GM11168 (cell line): ENCODE measurements at regions not wholly inside any gene's neighbourhood (a gene's known extent, or its start where the extent isn't known, plus 50 kb on each side); places are given as distances from the start of the nearest gene placed in this dataset.
"Not testable (repeated sequence)": the region's sequence is repeated elsewhere in the genome, so short reads cannot be mapped to it uniquely, and the experiment has no call there.

Experiments used
- in situ Hi-C: fragments of 300-500 bp; cut with MboI; formaldehyde crosslinking; loops from one replicate; pipeline ENCODE4 v1.12.0; 2022; ENCODE audit warnings: low sequenced_read_pairs; ENCODE audit not compliant: unreplicated experiment

GRCh38 chr12:118534003-118534402 lies 157.6 kb downstream of the SUDS3 start:
- in situ Hi-C loops, result no loop called here

DNA sequence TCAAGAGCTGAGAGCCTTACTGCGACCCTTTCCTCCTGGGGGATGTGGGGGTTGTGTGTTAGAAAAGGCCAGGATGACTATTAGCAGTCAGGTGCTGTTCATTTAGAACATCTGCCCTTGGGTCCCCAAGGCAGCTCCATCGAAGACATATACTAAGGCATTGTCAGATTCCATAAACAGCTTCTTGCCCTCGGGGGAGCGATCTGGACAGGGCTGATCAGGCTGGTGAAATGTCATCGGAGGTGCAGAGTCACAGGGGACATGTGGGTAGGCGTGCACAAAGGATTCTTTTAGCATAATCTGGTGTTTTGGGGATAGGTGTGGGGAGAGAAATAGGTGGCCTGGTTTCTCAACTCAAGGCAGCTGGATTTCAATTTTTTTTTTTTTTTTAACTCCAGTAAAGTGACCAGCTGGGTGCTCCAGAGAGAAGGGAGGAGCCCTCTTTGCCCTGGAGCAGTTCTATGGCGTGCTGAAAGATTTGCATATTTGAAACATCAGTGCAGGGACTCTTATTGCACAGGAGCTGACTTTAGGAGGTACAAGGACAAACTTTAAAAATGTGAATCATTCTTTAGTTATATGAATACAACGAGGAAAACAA lies 160.1 kb downstream of the SUDS3 start:
- in situ Hi-C loops, result no loop called here

GRCh38 chr12:118537481-118537917 lies 161.1 kb downstream of the SUDS3 start:
- in situ Hi-C loops, result no loop called here

- in situ Hi-C loops, result no loop called here
Observed at GRCh38 chr12:118541071-118541470, 164.7 kb downstream of the SUDS3 start.

DNA sequence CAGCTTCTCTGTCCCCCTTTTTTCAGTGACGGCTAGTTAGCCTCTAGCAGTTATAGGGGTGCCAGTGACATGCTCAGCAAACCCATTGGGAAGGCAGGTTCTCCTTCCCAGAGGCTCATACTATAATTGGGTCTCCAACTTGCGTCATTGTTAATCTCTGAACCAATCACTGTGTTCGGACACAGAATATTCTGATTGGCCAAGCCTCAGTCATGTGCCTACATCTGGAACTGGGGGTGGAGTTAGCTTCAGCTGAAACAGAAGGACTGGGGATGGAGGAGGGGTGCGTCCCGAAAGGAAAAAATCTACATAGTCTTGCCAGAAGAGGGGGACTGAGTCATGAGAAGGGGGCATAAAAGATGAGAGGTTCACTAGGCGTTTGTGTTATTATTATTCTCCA lies 165.6 kb downstream of the SUDS3 start:
- in situ Hi-C loops, result no loop called here

DNA sequence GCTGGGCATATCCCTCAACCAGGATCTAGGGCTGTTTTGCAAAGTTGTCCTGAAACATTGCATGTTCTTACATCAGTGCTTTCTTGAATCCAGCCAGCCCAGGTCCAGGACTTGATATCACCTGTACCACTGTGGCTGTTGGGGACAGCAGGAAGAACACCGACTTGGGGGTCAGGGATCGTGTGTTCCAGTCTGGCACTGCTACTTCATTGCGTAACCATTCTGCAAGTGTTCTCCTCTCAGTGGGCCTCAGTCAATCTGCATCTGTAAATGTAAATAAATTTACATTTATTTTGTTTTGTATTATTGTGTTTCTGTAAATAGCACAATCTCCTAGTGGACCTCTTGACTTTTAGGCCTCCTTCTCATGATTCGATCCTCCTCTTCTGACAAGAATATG lies 167.3 kb downstream of the SUDS3 start:
- in situ Hi-C loops, result no loop called here

- in situ Hi-C loops, result no loop called here
Observed at GRCh38 chr12:118544569-118544968, 168.2 kb downstream of the SUDS3 start.

GRCh38 chr12:118547606-118548005 lies 171.3 kb downstream of the SUDS3 start:
- in situ Hi-C loops, result not testable (repeated sequence)

DNA sequence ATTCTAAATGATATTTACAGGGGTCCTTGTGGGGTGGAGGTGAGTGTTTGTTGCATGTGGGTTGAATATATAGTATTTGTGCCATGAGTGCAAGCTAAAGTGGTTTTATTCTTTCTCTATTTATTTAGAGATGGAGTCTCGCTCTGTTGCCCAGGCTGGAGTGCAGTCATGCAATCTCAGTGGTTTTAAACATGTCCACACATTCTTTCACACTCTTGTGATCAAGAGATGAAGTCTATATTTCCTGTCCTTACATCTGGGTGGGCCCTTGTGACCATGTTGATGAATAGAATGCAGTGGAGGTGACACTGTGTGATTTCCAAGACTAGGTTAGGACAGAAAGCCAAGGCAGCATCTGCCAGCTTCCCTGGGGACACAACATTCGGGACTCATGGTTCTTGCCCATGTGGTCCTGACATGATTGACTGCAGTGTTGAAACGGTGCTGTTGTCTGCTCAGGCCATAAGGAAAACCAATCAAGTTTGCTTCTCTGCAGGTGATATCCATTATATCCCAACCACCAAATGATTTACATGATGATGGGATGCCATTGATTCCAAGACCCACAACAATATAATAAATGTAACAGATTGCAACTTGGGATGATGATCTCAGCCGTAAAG lies 172.6 kb downstream of the SUDS3 start:
- in situ Hi-C loops, result no loop called here

DNA sequence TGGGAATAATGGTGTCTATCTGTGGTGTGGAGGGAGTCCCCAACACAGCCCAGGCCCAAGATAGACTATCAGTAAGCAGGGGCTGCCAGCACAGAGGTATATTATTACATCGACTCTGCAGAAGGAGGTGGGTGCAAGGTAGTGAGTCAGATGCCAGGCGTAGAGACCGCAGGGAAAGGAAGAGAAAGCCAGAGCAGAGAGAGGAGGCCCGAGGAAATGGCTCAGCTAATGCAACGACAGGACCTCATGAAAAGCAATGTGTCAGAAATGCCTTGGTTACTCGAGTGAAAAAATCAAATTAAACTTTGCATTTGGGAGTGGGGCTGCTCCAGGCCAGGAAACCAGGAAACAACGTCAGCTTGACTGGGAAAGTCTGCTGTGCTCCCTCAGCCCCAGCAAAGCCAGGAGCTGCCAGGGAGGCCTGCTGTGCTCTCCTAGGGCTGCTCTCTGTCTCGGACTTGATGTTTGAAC lies 173.2 kb downstream of the SUDS3 start:
- in situ Hi-C loops, result no loop called here

DNA sequence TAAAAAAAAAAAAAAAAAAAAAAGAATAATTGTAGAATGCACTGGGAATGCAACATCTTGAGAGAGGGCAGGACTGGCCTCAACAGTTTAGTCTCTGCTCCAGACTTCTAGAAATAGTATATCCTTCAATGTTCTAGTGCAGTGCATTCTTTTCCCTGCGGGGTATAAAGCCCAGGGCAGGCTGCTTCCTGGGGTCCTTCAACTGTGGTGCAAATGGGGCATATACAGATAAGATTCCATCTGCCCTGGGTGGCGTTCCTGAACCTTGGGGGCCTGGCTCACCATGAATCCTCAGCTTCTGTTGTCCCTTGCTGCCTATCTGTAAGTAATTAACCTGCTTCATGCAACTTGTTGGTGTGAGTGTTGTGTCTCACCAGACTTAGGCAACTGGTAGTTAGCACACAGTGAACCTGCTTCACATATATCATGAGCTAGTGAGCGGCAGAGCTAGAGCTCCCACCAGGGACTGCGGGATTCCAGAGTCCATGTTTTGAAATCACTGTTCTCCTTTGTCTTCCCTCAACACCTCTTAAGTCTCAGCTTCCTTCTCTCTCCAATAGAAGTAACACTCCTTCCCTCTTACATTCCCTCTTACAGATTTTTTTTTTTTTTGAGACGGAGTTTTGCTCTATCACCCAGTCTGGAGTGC lies 177.6 kb downstream of the SUDS3 start:
- in situ Hi-C loops, result no loop called here

GRCh38 chr12:118558941-118559340 lies 182.6 kb downstream of the SUDS3 start:
- in situ Hi-C loops, result no loop called here

GRCh38 chr12:118560733-118561132 lies 184.4 kb downstream of the SUDS3 start:
- in situ Hi-C loops, result no loop called here

DNA sequence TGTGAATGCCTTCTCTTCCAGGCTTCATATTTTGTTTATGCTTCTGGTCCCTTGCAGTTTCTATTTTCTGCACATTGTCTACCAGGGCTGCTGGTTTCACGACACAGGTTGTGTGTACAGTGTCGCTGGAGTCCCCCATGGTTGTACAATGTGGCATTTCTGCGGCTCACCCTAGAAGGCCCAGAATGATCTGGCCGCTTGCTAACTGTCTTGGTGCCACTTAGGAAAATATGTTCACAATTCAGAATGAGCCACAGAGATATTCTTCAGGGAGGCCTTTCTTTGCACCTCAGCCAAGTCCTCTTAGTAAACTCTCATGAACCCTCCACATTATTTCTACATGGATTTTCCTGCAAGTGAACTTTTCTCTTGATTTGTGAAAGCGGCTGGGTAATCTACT lies 195.4 kb downstream of the SUDS3 start:
- in situ Hi-C loops, result no loop called here

DNA sequence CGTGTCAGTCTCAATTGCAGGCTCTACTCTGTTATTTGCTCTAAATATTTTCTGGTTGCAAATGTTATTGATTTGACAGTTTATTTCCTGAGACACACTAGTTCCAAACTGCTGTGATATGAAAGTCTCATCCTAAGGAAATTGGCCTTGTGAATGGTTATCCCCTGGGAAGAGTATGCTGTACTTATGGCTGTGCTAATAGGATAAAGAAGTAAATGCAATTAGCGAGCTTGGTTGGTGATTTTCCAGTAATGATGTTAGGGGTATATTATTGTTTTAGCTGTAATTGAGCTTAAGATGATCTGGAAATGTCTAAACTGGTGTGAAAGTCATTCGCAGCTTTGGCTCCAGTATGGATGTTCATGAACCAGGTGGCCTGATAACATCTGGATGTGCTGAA lies 197.9 kb downstream of the SUDS3 start:
- in situ Hi-C loops, result no loop called here

GRCh38 chr12:118575730-118576129 lies 199.4 kb downstream of the SUDS3 start:
- in situ Hi-C loops, result no loop called here

GRCh38 chr12:118581371-118581770 lies 205.0 kb downstream of the SUDS3 start:
- in situ Hi-C loops, result no loop called here

- in situ Hi-C loops, result no loop called here
Observed at GRCh38 chr12:118582863-118583262, 206.5 kb downstream of the SUDS3 start.

GRCh38 chr12:118586433-118586832 lies 210.1 kb downstream of the SUDS3 start:
- in situ Hi-C loops, result no loop called here

DNA sequence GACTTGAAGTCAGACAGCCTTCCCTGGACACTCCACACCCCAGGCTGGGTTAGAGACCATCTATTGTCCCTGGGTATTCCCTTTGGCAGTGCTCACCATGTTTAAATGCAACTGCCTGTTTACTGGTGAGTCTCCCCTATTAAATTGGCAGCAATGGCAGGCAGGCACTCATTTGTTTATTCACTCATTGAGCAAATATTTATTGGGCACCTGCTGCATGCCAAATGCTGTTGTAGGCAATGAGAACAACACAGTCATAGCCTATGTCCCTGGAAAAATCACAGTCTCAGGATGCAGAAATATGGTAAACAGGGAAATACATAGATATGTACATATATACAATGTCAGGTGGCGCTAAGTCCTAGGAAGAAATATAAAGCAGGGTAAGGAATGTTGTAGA lies 212.8 kb downstream of the SUDS3 start:
- in situ Hi-C loops, result no loop called here

DNA sequence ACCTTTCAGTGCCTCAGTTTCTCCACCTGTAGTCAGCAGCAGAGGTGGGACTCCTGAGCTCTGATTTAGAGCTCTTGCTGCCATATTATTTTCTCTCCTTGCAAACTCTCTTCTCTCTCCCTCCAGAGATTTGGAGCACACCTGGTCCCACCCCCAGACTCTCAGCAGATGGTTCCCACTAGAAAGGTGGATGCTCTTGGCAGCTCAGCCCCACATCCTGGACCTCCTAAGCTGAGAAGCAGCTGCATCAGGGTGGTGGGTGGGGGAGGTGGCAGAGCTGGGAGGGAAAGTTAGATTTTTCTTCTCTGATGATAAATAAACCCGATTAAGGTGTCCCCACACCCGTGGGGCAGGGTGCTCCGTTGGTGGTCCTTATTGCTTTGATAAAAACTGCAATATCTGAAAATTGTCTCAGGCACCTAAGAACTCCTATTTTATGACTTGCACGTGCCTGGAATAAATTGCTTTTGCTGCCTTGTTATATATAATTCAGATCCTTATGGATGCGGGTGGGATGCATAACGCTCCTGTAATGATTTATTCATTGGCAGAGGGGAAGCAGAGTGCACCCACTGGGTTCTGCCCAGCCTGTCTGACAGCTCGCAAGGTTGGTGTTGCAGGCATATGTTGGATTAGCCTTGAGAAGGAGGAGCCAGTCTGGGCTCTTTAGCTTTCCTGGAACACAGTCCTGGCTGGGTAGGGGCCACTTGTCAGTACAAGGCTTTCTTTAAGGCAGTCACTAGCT lies 214.2 kb downstream of the SUDS3 start:
- in situ Hi-C loops, result no loop called here
